Activated CD8-positive, alpha-beta memory T cell treated with anti-CD3 and anti-CD28 coated beads for 36 hours (primary cell): ENCODE measurements at regions not wholly inside any gene's neighbourhood (a gene's known extent, or its start where the extent isn't known, plus 50 kb on each side); places are given as distances from the start of the nearest gene placed in this dataset.

Experiments used
- CTCF ChIA-PET: fragments of 350-600 bp; sonication (Branson Sonifier 250); formaldehyde crosslinking; loops from one replicate; lab custom pipeline; 2021; ENCODE audit warnings: antibody characterized with exemption; lab: Charles Lee
- POLR2A ChIA-PET: fragments of 350-600 bp; sonication (Branson Sonifier 250); formaldehyde crosslinking; loops from one replicate; lab custom pipeline; 2021; ENCODE audit warnings: antibody characterized with exemption; lab: Charles Lee

- ChIA-PET POLR2A (no interaction called here), CTCF (no interaction called here)
Measured at GRCh38 chr4:23680671-23681518, 209.0 kb downstream of the PPARGC1A start.

DNA sequence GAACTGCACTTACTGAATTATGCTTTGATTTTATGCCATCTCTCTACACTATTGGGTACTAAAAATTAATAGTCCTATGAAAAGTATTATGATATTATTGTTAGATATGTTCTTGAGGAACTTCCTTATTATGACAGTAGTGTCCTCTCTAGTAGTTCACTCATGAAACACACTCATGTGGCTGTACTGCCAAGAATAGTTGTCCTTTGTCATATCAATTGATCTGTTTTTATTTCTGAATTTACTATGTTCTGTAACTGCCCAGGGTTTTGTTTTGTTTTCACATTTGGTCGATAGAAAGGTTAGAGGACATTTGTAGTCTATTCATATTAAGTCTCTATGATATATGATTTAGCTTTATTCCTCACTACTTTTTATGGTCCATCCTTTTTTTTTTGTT lies 215.2 kb downstream of the PPARGC1A start:
- POLR2A ChIA-PET = no interaction called here

GRCh38 chr4:23667659-23668058 lies 222.2 kb downstream of the PPARGC1A start:
- ChIA-PET CTCF (no interaction called here), POLR2A (no interaction called here)

More for the DNA sequence above, 215.2 kb downstream of the PPARGC1A start:
- CTCF ChIA-PET = no interaction called here

GRCh38 chr4:23660865-23661264 lies 229.0 kb downstream of the PPARGC1A start:
- ChIA-PET POLR2A (no interaction called here), CTCF (no interaction called here)

DNA sequence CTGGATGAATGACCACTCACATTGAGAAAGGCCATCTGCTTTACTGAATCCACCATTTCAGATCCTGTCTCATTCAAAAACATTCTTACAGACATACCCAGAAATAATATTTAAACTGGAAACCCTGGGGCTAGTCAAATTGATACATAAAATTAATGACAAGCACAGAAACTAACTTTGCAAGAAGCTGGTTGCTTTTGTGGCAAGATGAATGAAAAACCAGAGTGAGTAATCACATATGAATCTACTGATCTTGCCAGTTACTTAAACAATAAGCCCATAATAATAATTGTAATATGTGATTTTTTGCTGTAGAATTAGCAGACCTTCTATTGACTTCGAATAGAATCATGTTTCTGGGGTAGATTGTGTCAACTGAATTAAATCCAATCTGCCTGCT lies 235.1 kb downstream of the PPARGC1A start:
- CTCF ChIA-PET = no interaction called here

DNA sequence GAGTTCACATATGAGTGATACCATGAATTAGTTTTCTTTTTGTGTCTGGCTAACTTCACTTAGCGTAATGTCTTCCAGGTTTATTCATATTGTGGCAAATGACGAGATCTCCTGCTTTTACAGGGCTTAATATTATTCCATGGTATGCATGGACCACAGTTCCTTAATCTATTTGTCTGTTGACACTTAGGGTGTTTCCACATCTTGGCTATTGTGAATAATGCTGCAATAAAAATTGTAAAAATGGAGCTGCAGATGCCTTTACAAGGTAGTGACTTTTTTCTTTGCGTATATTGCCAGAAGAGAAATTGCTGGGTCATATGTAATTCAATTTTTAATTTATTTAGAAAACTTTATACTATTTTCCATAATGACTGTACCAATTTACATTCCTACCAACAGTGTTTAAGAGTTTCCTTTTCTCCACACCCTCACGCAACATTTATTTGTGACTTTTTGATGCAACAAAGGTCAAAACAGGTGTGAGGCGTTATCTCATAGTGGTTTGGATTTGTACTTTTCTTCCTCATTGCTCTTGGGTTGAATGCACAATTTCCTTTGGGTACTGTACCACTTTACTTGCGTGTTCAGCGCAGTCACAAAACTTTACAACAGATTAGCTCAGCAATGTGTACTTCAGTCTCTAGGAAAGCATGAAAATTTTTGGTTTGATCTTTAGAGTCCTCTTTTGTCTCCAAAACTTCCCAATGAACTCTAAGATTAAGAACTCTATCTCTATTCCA lies 240.8 kb downstream of the PPARGC1A start:
- ChIA-PET POLR2A (no interaction called here), CTCF (no interaction called here)

More for the DNA sequence above, 235.1 kb downstream of the PPARGC1A start:
- POLR2A ChIA-PET = no interaction called here

GRCh38 chr4:23635468-23635867 lies 254.4 kb downstream of the PPARGC1A start:
- ChIA-PET POLR2A (no interaction called here), CTCF (no interaction called here)

GRCh38 chr4:23631255-23631950 lies 258.4 kb downstream of the PPARGC1A start:
- ChIA-PET CTCF (no interaction called here), POLR2A (no interaction called here)

GRCh38 chr4:23630110-23630509 lies 259.7 kb downstream of the PPARGC1A start:
- ChIA-PET POLR2A (no interaction called here), CTCF (no interaction called here)

DNA sequence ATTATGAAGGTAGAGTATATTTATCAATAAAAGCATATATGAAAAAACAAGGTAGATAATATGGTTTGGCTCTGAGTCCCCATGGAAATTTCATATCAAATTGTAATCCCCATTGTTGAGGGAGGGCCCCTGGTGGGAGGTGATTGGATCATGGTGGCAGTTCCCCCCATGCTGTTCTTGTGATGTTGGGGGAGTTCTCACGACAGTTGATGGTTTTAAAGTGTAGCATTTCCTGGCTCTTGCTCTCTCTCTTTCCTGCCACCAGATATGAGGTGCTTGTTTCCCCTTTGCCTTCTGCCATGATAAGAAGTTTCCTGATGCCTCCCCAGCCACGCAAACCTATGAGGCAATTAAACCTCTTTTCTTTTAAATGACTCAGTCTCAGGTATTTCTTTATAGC lies 260.4 kb downstream of the PPARGC1A start:
- CTCF ChIA-PET = no interaction called here
- POLR2A ChIA-PET = no interaction called here

GRCh38 chr4:23614284-23614892 lies 275.5 kb downstream of the PPARGC1A start:
- CTCF ChIA-PET = no interaction called here
- POLR2A ChIA-PET = no interaction called here

DNA sequence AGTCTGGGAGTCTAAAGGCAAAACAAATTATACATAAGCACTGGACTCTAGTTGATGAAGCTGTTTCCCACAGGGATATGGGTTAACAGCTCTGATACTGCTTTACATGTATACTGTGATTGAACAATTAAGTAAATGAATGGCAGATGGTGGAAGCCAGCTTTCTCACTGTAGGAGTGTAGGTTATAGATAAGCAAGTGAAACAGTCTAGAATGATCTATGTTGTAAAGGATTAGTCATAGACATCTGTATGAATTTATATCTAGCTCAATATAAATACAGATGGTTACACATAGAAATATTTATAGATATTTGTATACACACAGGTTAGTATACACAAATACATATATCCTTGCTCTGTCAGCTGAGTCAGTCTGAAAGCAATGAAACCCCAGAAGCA lies 276.1 kb downstream of the PPARGC1A start:
- ChIA-PET CTCF (no interaction called here), POLR2A (no interaction called here)

DNA sequence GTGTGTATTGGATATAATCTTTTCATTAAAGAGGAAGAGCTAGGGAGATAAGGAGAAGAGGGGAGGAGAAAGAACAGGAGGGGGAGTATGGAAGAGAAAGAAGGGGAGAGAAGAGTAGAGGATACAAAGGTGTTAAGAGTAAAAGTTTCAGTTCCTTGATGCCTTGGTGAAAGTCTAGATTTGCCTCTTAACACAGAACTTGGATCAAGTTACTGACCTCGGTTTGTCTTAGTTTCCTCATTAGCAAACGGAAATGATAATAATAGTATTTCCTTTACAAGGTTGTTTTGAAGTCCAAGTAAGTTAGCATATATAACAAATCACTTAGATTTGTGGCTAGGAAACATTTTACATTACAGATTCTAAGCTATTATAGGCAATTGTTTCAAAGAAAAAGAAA lies 287.1 kb downstream of the PPARGC1A start:
- ChIA-PET CTCF (no interaction called here), POLR2A (no interaction called here)

GRCh38 chr4:23594125-23594524 lies 295.7 kb downstream of the PPARGC1A start:
- ChIA-PET CTCF (no interaction called here), POLR2A (no interaction called here)

- CTCF ChIA-PET = no interaction called here
- POLR2A ChIA-PET = no interaction called here
Measured at GRCh38 chr4:23590431-23590830, 299.4 kb downstream of the PPARGC1A start.

DNA sequence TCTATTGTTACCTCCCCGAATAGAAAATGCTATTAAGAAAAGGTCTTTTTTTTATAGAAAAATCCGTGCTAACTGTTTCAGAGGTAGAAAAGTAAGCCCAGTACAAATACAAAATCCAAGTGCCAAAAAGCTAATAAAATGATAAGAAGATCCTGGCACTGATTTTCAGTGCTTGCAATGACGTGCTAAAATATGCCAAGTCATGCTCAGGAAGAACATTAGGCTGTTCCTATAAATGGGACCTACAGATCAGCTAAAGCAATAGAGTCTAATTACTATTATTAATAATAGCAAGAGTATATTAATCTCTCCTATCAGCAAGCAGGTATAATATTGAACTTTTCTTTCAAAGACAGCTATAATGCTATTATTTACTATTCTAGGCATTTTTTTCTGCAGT lies 305.8 kb downstream of the PPARGC1A start:
- ChIA-PET POLR2A (no interaction called here), CTCF (no interaction called here)

DNA sequence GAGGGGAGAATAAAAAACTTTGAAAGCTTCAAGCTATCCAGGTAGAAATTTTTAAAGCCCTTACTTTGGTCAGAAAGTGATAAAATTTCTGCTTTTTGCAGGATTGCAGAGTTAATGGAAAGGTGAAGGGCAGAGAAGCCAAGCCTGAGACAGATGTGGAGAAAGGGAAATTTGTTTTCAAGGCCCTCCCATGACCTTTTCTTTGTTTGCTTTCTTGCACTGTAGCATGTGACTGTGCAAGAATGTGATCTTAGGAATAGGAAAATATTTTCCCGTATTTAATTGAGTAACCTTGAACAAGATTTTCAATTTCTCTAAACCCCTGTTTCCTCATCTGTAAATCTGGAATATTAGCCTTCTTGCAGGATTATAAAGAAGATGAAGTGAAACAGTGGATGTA lies 307.2 kb downstream of the PPARGC1A start:
- ChIA-PET CTCF (no interaction called here), POLR2A (no interaction called here)

GRCh38 chr4:23579166-23579565 lies 310.7 kb downstream of the PPARGC1A start:
- ChIA-PET CTCF (no interaction called here), POLR2A (no interaction called here)

DNA sequence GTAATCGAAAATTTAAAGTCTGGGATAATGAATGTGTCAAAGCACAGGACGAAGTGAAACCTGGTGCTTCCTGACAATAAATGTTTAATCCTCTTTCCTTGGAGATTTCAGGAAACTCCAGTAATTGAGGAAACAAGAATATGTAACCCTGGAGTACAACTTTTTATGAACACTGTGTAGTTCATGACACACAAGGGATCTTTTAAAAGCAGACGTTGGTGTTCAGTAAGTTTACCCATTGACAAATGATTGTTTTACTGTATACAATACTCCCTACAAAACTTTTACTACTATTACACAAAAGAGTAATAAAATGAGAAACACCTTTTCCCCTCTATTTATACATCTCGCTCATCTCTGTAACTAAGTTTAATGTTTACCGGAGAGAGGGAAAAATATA lies 312.4 kb downstream of the PPARGC1A start:
- CTCF ChIA-PET = no interaction called here
- POLR2A ChIA-PET = no interaction called here

- CTCF ChIA-PET = no interaction called here
- POLR2A ChIA-PET = no interaction called here
Measured at GRCh38 chr4:23572382-23572781, 317.5 kb downstream of the PPARGC1A start.
